Mucosa of rectum (tissue), 2 donors: ENCODE measurements at regions not wholly inside any gene's neighbourhood (a gene's known extent, or its start where the extent isn't known, plus 50 kb on each side); places are given as distances from the start of the nearest gene placed in this dataset.
"Not testable (repeated sequence)": the region's sequence is repeated elsewhere in the genome, so short reads cannot be mapped to it uniquely, and the experiment has no call there.

Experiments used
- H3K27ac ChIP-seq, 2 donors: one replicate each; pipeline ENCODE4 v1.7.0; 2013; ENCODE audit warnings: inconsistent platforms in 2 of 2, low read depth in 2 of 2, low read length in 2 of 2
- H3K27me3 ChIP-seq, 2 donors: one replicate each; pipeline ENCODE4 v1.7.0; 2013; ENCODE audit warnings: low read length in 2 of 2; ENCODE audit not compliant: control insufficient read depth in 2 of 2, insufficient read depth in 2 of 2
- H3K36me3 ChIP-seq, 2 donors: one replicate each; pipeline ENCODE4 v1.7.0; 2013; ENCODE audit warnings: low read length in 2 of 2; ENCODE audit not compliant: control insufficient read depth in 2 of 2, insufficient read depth in 2 of 2
- H3K4me1 ChIP-seq, 2 donors: one replicate each; pipeline ENCODE4 v1.7.0; 2013; ENCODE audit warnings: low read length in 2 of 2, mild to moderate bottlenecking in 1 of 2; ENCODE audit not compliant: control insufficient read depth in 2 of 2, insufficient read depth in 2 of 2
- H3K4me3 ChIP-seq, 2 donors: one replicate each; pipeline ENCODE4 v1.7.0; 2013; ENCODE audit warnings: low read length in 2 of 2
- H3K9ac ChIP-seq, 2 donors: one replicate each; pipeline ENCODE4 v1.7.0; 2013; ENCODE audit warnings: low read length in 2 of 2, low read depth in 1 of 2, mild to moderate bottlenecking in 1 of 2
- H3K9me3 ChIP-seq, 2 donors: one replicate each; pipeline ENCODE4 v1.7.0; 2013; ENCODE audit warnings: low read length in 2 of 2; ENCODE audit not compliant: control insufficient read depth in 2 of 2
- donor health status: healthy.
- donor health status: Normal muscosa, but diverticular disease.

DNA sequence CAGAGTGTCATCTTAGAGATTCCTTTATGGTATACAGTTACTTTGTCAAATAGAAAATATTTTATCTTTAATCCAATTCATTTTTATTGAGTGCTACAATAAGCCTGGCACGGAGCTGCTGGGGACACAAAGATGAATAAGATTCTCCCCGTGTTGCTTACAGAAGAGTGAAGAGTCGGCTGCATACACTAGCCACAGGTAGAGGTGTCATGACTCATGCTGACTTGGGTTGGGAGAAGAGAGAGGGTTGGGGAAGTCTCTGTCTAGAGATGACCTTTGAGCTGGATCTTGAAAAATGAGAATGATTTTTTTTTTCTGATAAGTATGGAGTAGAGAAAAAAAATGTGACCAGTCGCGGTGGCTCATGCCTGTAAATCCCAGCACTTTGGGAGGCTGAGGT lies 289.9 kb upstream of the CELF2 start:
- Histone ChIP-seq H3K4me3 (no peak overlapping the region), H3K9me3 (no peaks in the 10 kb centered on the region), H3K27me3 (no peaks in the 10 kb centered on the region), H3K36me3 (no peaks in the 10 kb centered on the region), H3K27ac (no peak overlapping the region), H3K4me1 (no peaks in the 10 kb centered on the region), H3K9ac (no peak overlapping the region)

- Histone ChIP-seq H3K36me3 (no peaks in the 10 kb centered on the region), H3K27me3 (no peaks in the 10 kb centered on the region), H3K27ac (no peak overlapping the region), H3K9ac (no peak overlapping the region), H3K9me3 (no peaks in the 10 kb centered on the region), H3K4me1 (no peaks in the 10 kb centered on the region), H3K4me3 (no peak overlapping the region)
Measured at GRCh38 chr10:10730471-10731043, 287.1 kb upstream of the CELF2 start.

DNA sequence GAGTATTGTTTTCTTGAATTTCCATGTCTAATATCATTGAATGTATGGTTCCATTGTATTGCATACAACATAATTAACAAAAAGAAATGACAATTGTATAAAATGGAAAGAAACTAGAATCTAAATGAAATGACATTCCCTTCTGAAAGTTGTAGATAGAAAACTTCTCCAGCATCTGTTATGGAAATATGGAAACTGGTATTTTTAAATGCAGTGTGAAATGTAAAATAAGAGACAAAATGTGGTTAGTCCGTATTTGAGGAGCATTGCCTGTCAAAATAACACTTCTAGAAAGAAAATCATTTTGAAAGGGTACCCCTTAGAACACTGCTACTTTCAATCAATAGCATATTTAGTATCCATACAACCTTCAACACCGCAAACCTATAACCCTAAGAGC lies 286.3 kb upstream of the CELF2 start:
- Histone ChIP-seq H3K4me3 (no peak overlapping the region), H3K4me1 (no peaks in the 10 kb centered on the region), H3K36me3 (no peaks in the 10 kb centered on the region), H3K27ac (no peak overlapping the region), H3K9me3 (no peaks in the 10 kb centered on the region), H3K9ac (no peak overlapping the region), H3K27me3 (no peaks in the 10 kb centered on the region)

- Histone ChIP-seq H3K36me3 (no peaks in the 10 kb centered on the region), H3K27me3 (no peaks in the 10 kb centered on the region), H3K4me1 (no peaks in the 10 kb centered on the region), H3K9ac (no peak overlapping the region), H3K9me3 (no peaks in the 10 kb centered on the region), H3K4me3 (no peak overlapping the region), H3K27ac (no peak overlapping the region)
Measured at GRCh38 chr10:10734356-10735064, 283.2 kb upstream of the CELF2 start.

DNA sequence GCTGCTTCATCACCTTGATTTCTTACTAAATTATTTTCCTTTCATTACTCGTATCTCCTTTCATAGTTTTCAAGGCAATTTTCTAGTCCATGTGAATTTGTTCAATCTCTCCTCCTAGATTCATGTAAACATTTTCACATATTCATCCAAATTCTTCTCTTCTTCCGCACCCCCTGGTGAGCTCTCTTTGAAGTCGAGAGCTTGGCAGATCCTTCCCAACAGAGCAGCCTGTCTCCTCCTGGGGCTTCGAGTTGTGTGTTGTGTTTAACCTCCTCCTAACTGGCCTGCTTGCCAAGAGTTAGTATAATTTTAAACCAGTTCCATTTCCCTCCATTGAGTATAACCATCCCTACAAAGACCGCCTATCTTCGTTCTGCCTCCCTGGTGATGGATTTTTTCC lies 272.4 kb upstream of the CELF2 start:
- no peak overlapping the region for H3K27ac ChIP-seq

DNA sequence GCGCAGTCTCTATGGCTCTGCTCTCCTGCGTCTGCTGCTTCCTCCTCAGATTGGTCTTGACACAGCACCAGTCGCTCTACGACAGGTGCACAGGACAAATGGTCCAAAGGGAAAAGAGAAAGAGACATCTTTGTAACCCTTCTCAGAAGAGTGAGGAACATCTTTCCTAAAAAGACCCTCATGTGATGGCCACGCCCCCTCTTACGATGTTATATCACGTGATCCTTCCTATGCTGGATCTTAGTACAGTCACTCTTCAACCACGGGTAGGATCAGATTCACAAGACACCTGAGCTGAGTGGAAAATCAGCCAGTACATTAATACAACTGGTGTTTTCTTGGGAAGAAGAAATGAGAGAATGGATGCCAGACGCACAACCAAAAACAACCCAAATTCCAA lies 262.2 kb upstream of the CELF2 start:
- Histone ChIP-seq H3K9ac (no peak overlapping the region), H3K4me3 (no peak overlapping the region), H3K27ac (no peak overlapping the region), H3K4me1 (no peaks in the 10 kb centered on the region), H3K9me3 (no peaks in the 10 kb centered on the region), H3K27me3 (no peaks in the 10 kb centered on the region), H3K36me3 (no peaks in the 10 kb centered on the region)

More for the DNA sequence above, 272.4 kb upstream of the CELF2 start:
- Histone ChIP-seq H3K4me3 (no peak overlapping the region), H3K9me3 (no peaks in the 10 kb centered on the region), H3K9ac (no peak overlapping the region), H3K27me3 (no peaks in the 10 kb centered on the region), H3K36me3 (no peaks in the 10 kb centered on the region), H3K4me1 (no peaks in the 10 kb centered on the region)

GRCh38 chr10:10758306-10758705 lies 259.4 kb upstream of the CELF2 start:
- Histone ChIP-seq H3K9me3 (no peaks in the 10 kb centered on the region), H3K36me3 (no peaks in the 10 kb centered on the region), H3K27ac (no peak overlapping the region), H3K4me1 (no peaks in the 10 kb centered on the region), H3K27me3 (no peaks in the 10 kb centered on the region), H3K4me3 (no peak overlapping the region), H3K9ac (no peak overlapping the region)

- H3K4me1 ChIP-seq, H3K27me3 ChIP-seq, H3K27ac ChIP-seq, H3K4me3 ChIP-seq, H3K9me3 ChIP-seq, H3K9ac ChIP-seq, H3K36me3 ChIP-seq: not testable (repeated sequence)
Measured at GRCh38 chr10:10759806-10760205, 257.9 kb upstream of the CELF2 start.

GRCh38 chr10:10765017-10765416 lies 252.7 kb upstream of the CELF2 start:
- Histone ChIP-seq H3K4me1 (no peaks in the 10 kb centered on the region), H3K4me3 (no peak overlapping the region), H3K9ac (no peak overlapping the region), H3K27me3 (no peaks in the 10 kb centered on the region), H3K9me3 (no peaks in the 10 kb centered on the region), H3K36me3 (no peaks in the 10 kb centered on the region), H3K27ac (no peak overlapping the region)

- H3K4me1 ChIP-seq = no peaks in the 10 kb centered on the region
- H3K36me3 ChIP-seq = no peaks in the 10 kb centered on the region
- H3K9me3 ChIP-seq = no peaks in the 10 kb centered on the region
- no peak overlapping the region for H3K9ac ChIP-seq
- no peak overlapping the region for H3K27ac ChIP-seq
- no peaks in the 10 kb centered on the region for H3K27me3 ChIP-seq
- H3K4me3 ChIP-seq = no peak overlapping the region
Measured at GRCh38 chr10:10772411-10772810, 245.3 kb upstream of the CELF2 start.
